GM12873 (cell line): ENCODE measurements at regions not wholly inside any gene's neighbourhood (a gene's known extent, or its start where the extent isn't known, plus 50 kb on each side); places are given as distances from the start of the nearest gene placed in this dataset.

ENCODE experiments used
- TF ChIP-seq, protein P1 (sequence below): IDR thresholded peaks from 2 replicates; pipeline ENCODE4 v1.5.1; 2012; ENCODE audit warnings: low read depth, mild to moderate bottlenecking, moderate library complexity, low read length, control low read depth; ENCODE audit not compliant: insufficient read depth; ENCODE audit errors: missing control alignments

DNA sequence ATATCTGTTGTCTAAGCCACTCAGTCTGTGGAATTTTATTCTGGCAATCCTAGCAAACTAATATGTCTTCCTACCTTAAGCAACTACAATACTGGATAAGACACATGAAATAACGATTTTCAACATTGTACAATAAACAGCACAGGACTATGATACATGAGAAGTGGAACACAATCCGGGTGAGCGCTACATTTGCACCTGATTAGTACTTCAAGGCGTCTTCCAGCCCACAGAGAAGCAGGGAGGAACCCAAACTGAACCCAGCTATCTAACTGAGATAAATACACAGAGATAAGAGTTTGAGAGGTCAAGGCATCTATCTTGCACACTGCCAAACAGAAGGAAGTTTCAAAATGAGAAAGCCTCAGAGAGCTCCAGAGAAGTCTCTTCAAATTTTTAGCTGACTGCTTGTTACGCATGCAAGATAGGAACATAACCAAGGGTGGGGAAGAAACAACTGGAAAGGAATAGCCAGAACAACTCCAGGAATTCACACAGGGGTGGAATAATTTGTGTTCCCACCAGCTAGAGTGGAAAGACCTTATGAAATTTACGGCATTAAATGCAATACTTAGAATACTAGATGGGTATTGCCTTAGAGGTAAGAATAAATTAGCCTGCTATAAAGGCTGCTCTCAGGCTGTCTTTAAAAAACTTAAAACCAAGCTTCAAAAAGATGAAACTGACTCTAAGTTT, 481.8 kb downstream of the MTRR start:
- TF ChIP-seq, protein P1, sequence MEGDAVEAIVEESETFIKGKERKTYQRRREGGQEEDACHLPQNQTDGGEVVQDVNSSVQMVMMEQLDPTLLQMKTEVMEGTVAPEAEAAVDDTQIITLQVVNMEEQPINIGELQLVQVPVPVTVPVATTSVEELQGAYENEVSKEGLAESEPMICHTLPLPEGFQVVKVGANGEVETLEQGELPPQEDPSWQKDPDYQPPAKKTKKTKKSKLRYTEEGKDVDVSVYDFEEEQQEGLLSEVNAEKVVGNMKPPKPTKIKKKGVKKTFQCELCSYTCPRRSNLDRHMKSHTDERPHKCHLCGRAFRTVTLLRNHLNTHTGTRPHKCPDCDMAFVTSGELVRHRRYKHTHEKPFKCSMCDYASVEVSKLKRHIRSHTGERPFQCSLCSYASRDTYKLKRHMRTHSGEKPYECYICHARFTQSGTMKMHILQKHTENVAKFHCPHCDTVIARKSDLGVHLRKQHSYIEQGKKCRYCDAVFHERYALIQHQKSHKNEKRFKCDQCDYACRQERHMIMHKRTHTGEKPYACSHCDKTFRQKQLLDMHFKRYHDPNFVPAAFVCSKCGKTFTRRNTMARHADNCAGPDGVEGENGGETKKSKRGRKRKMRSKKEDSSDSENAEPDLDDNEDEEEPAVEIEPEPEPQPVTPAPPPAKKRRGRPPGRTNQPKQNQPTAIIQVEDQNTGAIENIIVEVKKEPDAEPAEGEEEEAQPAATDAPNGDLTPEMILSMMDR = no peak

DNA sequence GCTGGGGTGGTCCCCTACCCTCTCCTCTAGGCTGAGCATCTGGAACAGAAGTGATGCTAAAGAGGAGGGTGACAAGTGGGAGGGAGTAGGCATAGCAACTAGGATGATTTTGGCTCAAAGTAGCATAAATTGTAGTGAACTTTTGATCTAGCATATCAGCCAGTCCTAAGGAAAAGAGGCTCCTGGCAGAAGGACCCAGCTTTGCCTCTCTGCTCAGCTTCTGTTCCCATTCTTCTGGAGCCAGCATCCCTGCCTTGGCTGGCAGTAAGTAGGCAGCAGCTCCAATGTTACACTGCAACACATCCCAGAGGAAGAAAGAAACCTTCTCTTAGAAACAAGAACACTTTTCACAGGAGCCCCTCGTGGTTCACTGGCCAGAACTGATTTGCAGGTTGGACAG, 487.0 kb downstream of the MTRR start:
- TF ChIP-seq, protein P1 = no peak

DNA sequence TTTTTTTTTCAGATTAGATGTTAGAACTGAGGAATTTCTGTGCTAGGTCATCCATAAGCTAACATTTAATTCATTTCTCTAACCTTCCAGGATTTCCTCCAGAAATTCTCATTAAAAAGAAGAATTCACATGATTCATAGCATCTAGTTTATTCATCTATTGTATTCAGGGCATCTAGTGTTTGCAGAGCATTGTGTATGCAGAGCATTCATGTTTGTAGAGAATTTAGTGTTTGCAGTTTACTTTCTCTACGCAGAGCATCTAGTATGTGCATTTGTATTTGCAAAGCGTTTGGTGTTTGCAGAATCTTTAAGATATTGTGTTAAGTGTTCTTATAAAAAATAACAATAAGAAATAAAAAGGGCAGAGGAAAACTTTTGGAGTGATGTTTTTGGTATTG, 491.1 kb downstream of the MTRR start:
- TF ChIP-seq, protein P1 = no peak

DNA sequence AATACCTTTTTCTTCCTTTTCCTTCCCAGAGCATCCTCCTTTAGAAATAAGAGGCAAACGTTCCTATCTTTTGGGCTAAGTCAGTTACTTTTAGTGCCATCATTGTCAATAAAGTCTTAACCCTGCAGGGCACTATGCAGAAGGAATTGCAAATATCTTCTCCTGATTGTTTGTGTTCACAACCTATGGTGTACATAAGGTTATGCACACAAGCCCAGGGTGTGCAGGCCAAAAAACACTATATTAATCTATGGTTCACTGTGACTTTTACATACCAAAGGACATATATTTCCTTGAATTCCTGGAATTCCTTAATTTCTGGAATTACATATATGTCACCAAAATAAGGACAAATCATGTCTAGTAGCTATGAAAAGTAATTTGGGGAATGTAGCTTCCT, 493.5 kb downstream of the MTRR start:
- TF ChIP-seq, protein P1 = no peak

DNA sequence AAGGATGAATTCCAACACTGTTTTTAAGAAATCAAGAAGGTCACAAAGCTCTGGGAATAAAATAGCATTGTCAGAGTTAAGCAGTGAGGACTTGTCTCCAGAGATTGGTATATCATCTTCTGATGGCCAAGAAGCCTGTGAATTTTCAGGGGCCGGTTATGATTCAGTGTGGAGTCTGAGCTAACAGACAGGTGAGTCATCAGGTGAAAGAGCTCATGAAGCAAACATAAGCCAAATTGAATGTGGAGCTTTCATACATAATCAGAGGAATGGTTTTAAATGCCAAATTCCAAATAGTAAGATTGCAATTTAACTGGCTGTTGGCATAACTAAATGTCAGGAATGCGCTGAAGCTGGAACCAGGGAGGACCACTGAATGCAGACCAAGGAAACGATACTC, 494.2 kb downstream of the MTRR start:
- TF ChIP-seq, protein P1 = no peak

DNA sequence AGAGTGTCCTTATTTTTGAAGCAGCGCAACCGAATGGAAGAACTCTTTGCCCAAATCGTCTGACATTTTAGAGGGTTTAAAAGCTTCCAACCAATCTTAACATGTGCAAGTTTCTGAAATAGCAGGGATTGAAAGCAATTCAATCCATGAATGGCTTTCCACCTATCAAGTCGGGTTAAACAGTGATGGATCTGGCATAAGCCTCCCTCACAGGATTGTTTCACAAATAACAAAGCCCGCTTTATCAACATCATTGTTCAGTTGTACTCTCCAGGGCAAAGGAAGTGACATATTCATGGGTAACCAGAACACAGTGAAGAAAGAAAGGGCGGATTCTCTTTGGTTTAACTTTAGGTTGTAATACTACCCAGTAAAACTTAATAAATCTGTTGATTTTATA, 497.3 kb downstream of the MTRR start:
- TF ChIP-seq, protein P1 = no peak

DNA sequence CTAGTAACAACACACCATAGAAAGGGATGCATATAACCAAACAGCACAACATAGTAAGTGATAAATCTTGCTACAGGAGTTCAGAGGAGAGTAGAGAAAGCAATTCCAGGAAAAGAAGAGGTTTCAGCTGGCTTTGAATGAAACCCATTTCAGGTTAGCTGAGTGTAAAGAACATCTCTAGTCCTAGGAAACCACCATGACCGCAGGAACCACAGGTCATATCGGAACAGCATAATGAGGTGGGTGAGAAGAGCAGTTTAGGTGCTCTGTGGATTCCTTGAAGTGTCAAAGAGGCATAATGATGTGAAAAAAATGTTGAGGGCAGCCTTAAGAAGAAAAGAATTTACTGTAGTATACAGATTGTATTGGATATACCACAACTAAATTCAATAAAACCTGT, 507.5 kb downstream of the MTRR start:
- TF ChIP-seq, protein P1 = no peak

DNA sequence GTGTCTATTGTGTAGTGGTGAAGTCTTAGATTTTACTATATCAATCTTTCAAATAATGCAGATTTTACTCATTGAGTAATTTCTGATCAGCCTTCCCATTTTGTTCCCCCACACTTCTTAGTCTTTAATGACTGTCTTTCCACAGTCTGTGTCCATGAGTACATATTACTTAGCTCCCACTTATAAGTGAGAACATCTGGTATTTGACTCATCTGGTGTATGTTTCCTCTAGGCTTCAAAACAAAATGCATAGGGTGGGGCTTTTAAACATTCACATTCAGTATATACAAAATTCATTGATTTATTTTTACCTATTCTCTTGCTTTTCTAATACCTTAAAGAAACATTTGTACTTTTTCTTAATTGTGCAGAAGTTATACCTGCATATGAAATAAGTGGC, 513.0 kb downstream of the MTRR start:
- TF ChIP-seq, protein P1 = no peak
